ENCODE measurements at regions not wholly inside any gene's neighbourhood (a gene's known extent, or its start where the extent isn't known, plus 50 kb on each side); places are given as distances from the start of the nearest gene placed in this dataset.

GRCh38 chr2:16464641-16465040, 201.0 kb downstream of the CYRIA start:
- Histone ChIP-seq H3K4me1 (ENCODE audit: insufficient read depth, low read length, severe bottlenecking) (no peaks in the 10 kb centered on the region), H3K27ac (ENCODE audit: low read depth, low read length, poor library complexity, severe bottlenecking) (no peak overlapping the region), H3K9me3 (ENCODE audit: low read length) (no peaks in the 10 kb centered on the region), H3F3A (ENCODE audit: insufficient read depth, low read length) (no peaks in the 10 kb centered on the region), H3K9me2 (ENCODE audit: low read depth, low read length) (no peaks in the 10 kb centered on the region), H3K79me2 (ENCODE audit: insufficient read depth, low read length) (no peaks in the 10 kb centered on the region), H3K36me3 (ENCODE audit: insufficient read depth, low read length) (no peaks in the 10 kb centered on the region), H3K9ac (ENCODE audit: low read length) (no peak overlapping the region), H2AFZ (ENCODE audit: low read length) (no peak overlapping the region), H3K4me3 (ENCODE audit: low read depth, low read length, poor library complexity, severe bottlenecking) (no peak overlapping the region), H3K27me3 (ENCODE audit: insufficient read depth, low read length) (no peaks in the 10 kb centered on the region), H3K4me2 (ENCODE audit: low read length) (no peak overlapping the region), H4K20me1 (ENCODE audit: insufficient read depth, low read length) (no peaks in the 10 kb centered on the region)
- TF ChIP-seq CTCF (IDR thresholded peaks at IDR 0.05; ENCODE audit: low read length) = no peak
- TF ChIP-seq EZH2 (IDR thresholded peaks at IDR 0.05; ENCODE audit: borderline replicate concordance, low read length) = no peak

GRCh38 chr2:16462958-16463357, 202.7 kb downstream of the CYRIA start:
- H2AFZ ChIP-seq (ENCODE audit: low read length) = no peak overlapping the region
- H3K27me3 ChIP-seq (ENCODE audit: insufficient read depth, low read length) = no peaks in the 10 kb centered on the region
- H3K36me3 ChIP-seq (ENCODE audit: insufficient read depth, low read length) = no peaks in the 10 kb centered on the region
- no peak overlapping the region for H3K9ac ChIP-seq (ENCODE audit: low read length)
- no peaks in the 10 kb centered on the region for H3K4me1 ChIP-seq (ENCODE audit: insufficient read depth, low read length, severe bottlenecking)
- H3F3A ChIP-seq (ENCODE audit: insufficient read depth, low read length) = no peaks in the 10 kb centered on the region
- no peaks in the 10 kb centered on the region for H3K9me3 ChIP-seq (ENCODE audit: low read length)
- H3K9me2 ChIP-seq (ENCODE audit: low read depth, low read length) = no peaks in the 10 kb centered on the region
- H3K4me3 ChIP-seq (ENCODE audit: low read depth, low read length, poor library complexity, severe bottlenecking) = no peak overlapping the region
- H3K79me2 ChIP-seq (ENCODE audit: insufficient read depth, low read length) = no peaks in the 10 kb centered on the region
- TF ChIP-seq EZH2 (IDR thresholded peaks at IDR 0.05; ENCODE audit: borderline replicate concordance, low read length) = no peak
- TF ChIP-seq CTCF (IDR thresholded peaks at IDR 0.05; ENCODE audit: low read length) = no peak
- no peaks in the 10 kb centered on the region for H4K20me1 ChIP-seq (ENCODE audit: insufficient read depth, low read length)
- no peak overlapping the region for H3K4me2 ChIP-seq (ENCODE audit: low read length)
- H3K27ac ChIP-seq (ENCODE audit: low read depth, low read length, poor library complexity, severe bottlenecking) = no peak overlapping the region

GRCh38 chr2:16461672-16462071, 204.0 kb downstream of the CYRIA start:
- Histone ChIP-seq H3K36me3 (ENCODE audit: insufficient read depth, low read length) (no peaks in the 10 kb centered on the region), H3K4me3 (ENCODE audit: low read depth, low read length, poor library complexity, severe bottlenecking) (no peak overlapping the region), H3K79me2 (ENCODE audit: insufficient read depth, low read length) (no peaks in the 10 kb centered on the region), H3K27ac (ENCODE audit: low read depth, low read length, poor library complexity, severe bottlenecking) (no peak overlapping the region), H2AFZ (ENCODE audit: low read length) (no peak overlapping the region), H4K20me1 (ENCODE audit: insufficient read depth, low read length) (no peaks in the 10 kb centered on the region), H3K9ac (ENCODE audit: low read length) (no peak overlapping the region), H3F3A (ENCODE audit: insufficient read depth, low read length) (no peaks in the 10 kb centered on the region), H3K9me3 (ENCODE audit: low read length) (no peaks in the 10 kb centered on the region), H3K27me3 (ENCODE audit: insufficient read depth, low read length) (no peaks in the 10 kb centered on the region), H3K9me2 (ENCODE audit: low read depth, low read length) (no peaks in the 10 kb centered on the region), H3K4me1 (ENCODE audit: insufficient read depth, low read length, severe bottlenecking) (no peaks in the 10 kb centered on the region), H3K4me2 (ENCODE audit: low read length) (no peak overlapping the region)
- no peak for TF ChIP-seq CTCF (IDR thresholded peaks at IDR 0.05; ENCODE audit: low read length)
- no peak for TF ChIP-seq EZH2 (IDR thresholded peaks at IDR 0.05; ENCODE audit: borderline replicate concordance, low read length)
